ENCODE measurements at regions not wholly inside any gene's neighbourhood (a gene's known extent, or its start where the extent isn't known, plus 50 kb on each side); places are given as distances from the start of the nearest gene placed in this dataset.

GRCh38 chr18:59839931-59840685 is 59.7 kb upstream of the PMAIP1 start:
- intact Hi-C loops (cut with micrococcal nuclease; ENCODE audit: unreplicated experiment), result loop anchor here (5.0 to 10.0 kb wide), 4 partner anchors 315 to 707 kb away; no protein-coding TSS in a partner anchor
- no peaks in the 10 kb centered on the region for H3K9me3 ChIP-seq (replicated peaks; ENCODE audit: control insufficient read depth, insufficient read depth, low read length)
- BruUV-seq (replicated peaks), result no TSS peak
- ATAC-seq, result no peak
- ChIA-PET SMC1A (ENCODE audit: uncharacterized antibody, unreplicated experiment) (interaction anchor here (0.6 to 9.7 kb wide), 17 partner anchors 10 to 155 kb away, joined by 3 to 118 read pairs (median 10); partner anchors contain the start of gene PMAIP1), POLR2A (interaction anchor here (0.5 to 1.8 kb wide), 5 partner anchors 9 to 60 kb away, joined by 3 to 11 read pairs (median 4); partner anchors contain the start of gene PMAIP1), CTCF (interaction anchor here (0.6 to 8.1 kb wide), 18 partner anchors 38 to 278 kb away, joined by 3 to 235 read pairs (median 4); no protein-coding TSS in a partner anchor), RAD21 (ENCODE audit: unreplicated experiment) (interaction anchor here (0.5 to 9.1 kb wide), 15 partner anchors 10 to 574 kb away, joined by 3 to 85 read pairs (median 5); partner anchors contain the start of gene PMAIP1)
- H3K4me3 ChIP-seq, result no peak overlapping the region
- no peaks in the 10 kb centered on the region for H3K36me3 ChIP-seq (ENCODE audit: control insufficient read depth in 2 of 2, insufficient read depth in 2 of 2, low read length in 1 of 2)
- 73% methylated on average over 5 of the region's 5 CpGs for WGBS (ENCODE audit: insufficient coverage, insufficient replicate concordance, low lambda C conversion rate, missing lambda C conversion rate)
- in situ Hi-C loops (cut with MboI), result loop anchor here (10.0 kb wide), 3 partner anchors 65 to 715 kb away; no protein-coding TSS in a partner anchor
- no peak overlapping the region for H3K27ac ChIP-seq (ENCODE audit: control insufficient read depth, insufficient read depth)
- no peaks in the 10 kb centered on the region for H3K79me2 ChIP-seq (ENCODE audit: control insufficient read depth, insufficient read depth, low read length)
- H3K9ac ChIP-seq (ENCODE audit: control insufficient read depth, insufficient read depth, low read length), result no peak overlapping the region
- FAIRE-seq, result no peak
- H2AFZ ChIP-seq (ENCODE audit: control insufficient read depth, low read depth, low read length), result no peak overlapping the region
- H3K27me3 ChIP-seq (replicated peaks in 1 of 2; ENCODE audit: control insufficient read depth in 2 of 2, insufficient read depth in 2 of 2, low read length in 1 of 2), result no peaks in the 10 kb centered on the region
- peak in 2 of 3 experiments; percentile 15 to 24; a peak in 1 of 6 replicates for TF ChIP-seq CTCF (IDR thresholded peaks at IDR 0.05 in 2 of 3, conservative IDR thresholded peaks at IDR 0.05 in 1 of 3; ENCODE audit: control insufficient read depth in 2 of 3, extremely low read depth in 1 of 3, insufficient read depth in 1 of 3, low read depth in 3 of 3, low read length in 3 of 3)
- TF ChIP-seq USF2 (IDR thresholded peaks at IDR 0.05; ENCODE audit: borderline replicate concordance, low read depth, low read length), result no peak
- no peak for TF ChIP-seq ATF3 (IDR thresholded peaks at IDR 0.05; ENCODE audit: borderline replicate concordance, extremely low read depth, low read depth, low read length)
- TF ChIP-seq BHLHE40 (IDR thresholded peaks at IDR 0.05; ENCODE audit: borderline replicate concordance in 1 of 2, low read depth in 2 of 2, low read length in 1 of 2), result no peak
- no peak for TF ChIP-seq MTA2 (IDR thresholded peaks at IDR 0.05; ENCODE audit: low read depth)
- no peak for DNase-seq (ENCODE audit: low read depth, low spot score)
- no peak overlapping the region for H3K4me2 ChIP-seq (ENCODE audit: control insufficient read depth, insufficient read depth)
- H3K4me1 ChIP-seq (ENCODE audit: control insufficient read depth, insufficient read depth, low read length), result peaks cover 16% of the 10 kb centered on the region
- H4K20me1 ChIP-seq (ENCODE audit: control insufficient read depth, insufficient read depth), result no peaks in the 10 kb centered on the region

All from GM12878 (cell line).